CD4-positive, alpha-beta T cell (primary cell): ENCODE measurements at regions not wholly inside any gene's neighbourhood (a gene's known extent, or its start where the extent isn't known, plus 50 kb on each side); places are given as distances from the start of the nearest gene placed in this dataset.
A peak's percentile ranks its signal among the peaks of the same experiment; 100 is the strongest.

Source experiments
- ATAC-seq: fragments of 200-7000 bp; cut with Tn5 transposase; one replicate; pipeline ENCODE4 v1.10.0; 2022; ENCODE audit warnings: mild to moderate bottlenecking; ENCODE audit not compliant: poor library complexity
- CTCF ChIA-PET: fragments of 350-600 bp; sonication (Branson Sonifier 250); formaldehyde crosslinking; loops from one replicate; lab custom pipeline; 2021; ENCODE audit warnings: antibody characterized with exemption, inconsistent platforms; lab: Charles Lee
- POLR2A ChIA-PET: fragments of 350-600 bp; sonication (Branson Sonifier 250); formaldehyde crosslinking; loops from one replicate; lab custom pipeline; 2021; ENCODE audit warnings: antibody characterized with exemption, inconsistent platforms; lab: Charles Lee
- DNase-seq, 14 experiments: peaks; one replicate each; pipeline ENCODE4 v3.0.0-alpha.2; 2013 to 2020; ENCODE audit warnings: mixed read lengths in 2 of 14
- H3K27ac ChIP-seq, 2 donors: one replicate each; pipeline versions ENCODE4 v1.5.1 to v1.7.0; 2013; ENCODE audit warnings: low read length in 2 of 2, low read depth in 1 of 2, mild to moderate bottlenecking in 1 of 2
- H3K27me3 ChIP-seq, 2 experiments: 1 replicate in 1 of 2; 2 replicates in 1 of 2; pipeline versions ENCODE4 v1.6.1 to v1.7.0; 2013; ENCODE audit warnings: low read length in 2 of 2, control low read depth in 1 of 2, mild to moderate bottlenecking in 1 of 2, moderate library complexity in 1 of 2; ENCODE audit not compliant: insufficient read depth in 2 of 2, control insufficient read depth in 1 of 2
- H3K36me3 ChIP-seq: one replicate; pipeline ENCODE4 v1.6.1; 2013; ENCODE audit warnings: low read length, control low read depth; ENCODE audit not compliant: insufficient read depth
- H3K4me1 ChIP-seq: one replicate; pipeline ENCODE4 v1.6.1; 2013; ENCODE audit warnings: low read length, control low read depth; ENCODE audit not compliant: insufficient read depth
- H3K4me3 ChIP-seq: one replicate; pipeline ENCODE4 v1.5.1; 2013; ENCODE audit warnings: mild to moderate bottlenecking, low read length, moderate library complexity
- H3K9me3 ChIP-seq, 2 experiments: 1 replicate in 1 of 2; 2 replicates in 1 of 2; pipeline versions ENCODE4 v1.6.1 to v1.7.0; 2013; ENCODE audit warnings: low read length in 2 of 2, mild to moderate bottlenecking in 2 of 2, control low read depth in 1 of 2, moderate library complexity in 1 of 2; ENCODE audit not compliant: control insufficient read depth in 1 of 2, insufficient read depth in 1 of 2
- H3K27ac Mint-ChIP-seq: one replicate; pipeline ENCODE4 v1.8.0; 2020; ENCODE audit warnings: mixed read lengths
- H3K27me3 Mint-ChIP-seq: one replicate; pipeline ENCODE4 v1.8.0; 2021; ENCODE audit warnings: mixed read lengths
- H3K36me3 Mint-ChIP-seq: one replicate; pipeline ENCODE4 v1.8.0; 2021; ENCODE audit warnings: low read depth, mixed read lengths
- H3K4me1 Mint-ChIP-seq: one replicate; pipeline ENCODE4 v1.8.0; 2021; ENCODE audit warnings: low read depth, mixed read lengths
- H3K4me3 Mint-ChIP-seq: one replicate; pipeline ENCODE4 v1.8.0; 2020; ENCODE audit warnings: mild to moderate bottlenecking, mixed read lengths
- H3K9me3 Mint-ChIP-seq: one replicate; pipeline ENCODE4 v1.8.0; 2020; ENCODE audit warnings: mixed read lengths
- CTCF ChIP-seq: fragments of 200-600 bp; IDR thresholded peaks from one replicate; pipeline ENCODE4 v1.8.0; 2022; ENCODE audit warnings: antibody characterized with exemption, mild to moderate bottlenecking
- intact Hi-C, 2 experiments: fragments of 100-400 bp; cut with DNase I in 1 of 2; cut with micrococcal nuclease in 1 of 2; formaldehyde crosslinking; loops; one replicate each; pipeline versions ENCODE4 v1.15.1 to v1.9.0; 2023 to 2025; cut with DNase I, micrococcal nuclease

GRCh38 chr21:35942211-35943144, 117.8 kb downstream of the SETD4 start:
- no peak for ATAC-seq

GRCh38 chr21:35940074-35940927, 120.0 kb downstream of the SETD4 start:
- Histone ChIP-seq H3K4me1 (no peaks in the 10 kb centered on the region), H3K36me3 (no peaks in the 10 kb centered on the region), H3K27ac (no peak overlapping the region), H3K9me3 (no peaks in the 10 kb centered on the region), H3K27me3 (peaks cover 6 to 10% of the 10 kb centered on the region in 2 experiments), H3K4me3 (no peak overlapping the region)
- ATAC-seq (no peak), DNase-seq (peak in 2 of 14 experiments; percentile 47 to 49)
- Mint-ChIP-seq H3K4me3 (no peak overlapping the region), H3K9me3 (no peaks in the 10 kb centered on the region), H3K27ac (no peak overlapping the region), H3K27me3 (peaks cover 10% of the 10 kb centered on the region), H3K36me3 (no peaks in the 10 kb centered on the region), H3K4me1 (no peaks in the 10 kb centered on the region)
- intact Hi-C loops, result loop anchor here in 1 of 2 experiments (5.0 kb wide), 1 partner anchor 1248 kb away; no protein-coding TSS in a partner anchor
- ChIA-PET CTCF (no interaction called here), POLR2A (no interaction called here)
- peak; percentile 17 for TF ChIP-seq CTCF

More at GRCh38 chr21:35942211-35943144, 117.8 kb downstream of the SETD4 start:
- Mint-ChIP-seq H3K4me1 (no peaks in the 10 kb centered on the region), H3K9me3 (no peaks in the 10 kb centered on the region), H3K27ac (no peak overlapping the region), H3K4me3 (no peak overlapping the region), H3K36me3 (no peaks in the 10 kb centered on the region), H3K27me3 (peaks cover 10% of the 10 kb centered on the region)
- ChIA-PET POLR2A (no interaction called here), CTCF (no interaction called here)
- H3K27me3 ChIP-seq, result peaks cover 6 to 10% of the 10 kb centered on the region in 2 experiments
- intact Hi-C loops, result loop anchor here in 1 of 2 experiments (5.0 kb wide), 1 partner anchor 1250 kb away; no protein-coding TSS in a partner anchor
- no peak overlapping the region for H3K4me3 ChIP-seq
- H3K36me3 ChIP-seq, result no peaks in the 10 kb centered on the region
- H3K4me1 ChIP-seq, result no peaks in the 10 kb centered on the region
- H3K27ac ChIP-seq, result no peak overlapping the region
- no peak for DNase-seq
- TF ChIP-seq CTCF, result no peak
- no peaks in the 10 kb centered on the region for H3K9me3 ChIP-seq

GRCh38 chr21:35938446-35938845, 121.9 kb downstream of the SETD4 start:
- Histone ChIP-seq H3K4me1 (no peaks in the 10 kb centered on the region), H3K36me3 (no peaks in the 10 kb centered on the region), H3K27me3 (peaks cover 6 to 17% of the 10 kb centered on the region in 2 experiments), H3K27ac (no peak overlapping the region), H3K9me3 (no peaks in the 10 kb centered on the region), H3K4me3 (no peak overlapping the region)
- CTCF ChIA-PET, result interaction anchor here (1.2 kb wide), 1 partner anchor 9 kb away, joined by 3 read pairs; no protein-coding TSS in a partner anchor
- intact Hi-C loops, result no loop called here
- Mint-ChIP-seq H3K27me3 (peaks cover 10% of the 10 kb centered on the region), H3K27ac (no peak overlapping the region), H3K9me3 (no peaks in the 10 kb centered on the region), H3K36me3 (no peaks in the 10 kb centered on the region), H3K4me3 (no peak overlapping the region), H3K4me1 (no peaks in the 10 kb centered on the region)
- TF ChIP-seq CTCF, result no peak
- POLR2A ChIA-PET, result no interaction called here
- no peak for DNase-seq
- no peak for ATAC-seq
